ENCODE measurements at regions not wholly inside any gene's neighbourhood (a gene's known extent, or its start where the extent isn't known, plus 50 kb on each side); places are given as distances from the start of the nearest gene placed in this dataset.

GRCh38 chr2:66305718-66306117 is 129.2 kb upstream of the MEIS1 start:
- Histone ChIP-seq H4K20me1 (ENCODE audit: control insufficient read depth, insufficient read depth, low read length, poor library complexity, severe bottlenecking) (no peaks in the 10 kb centered on the region), H3K9me3 (ENCODE audit: control extremely low read depth in 1 of 3, control insufficient read depth in 2 of 3, insufficient read depth in 1 of 3, low read length in 2 of 3) (no peaks in the 10 kb centered on the region), H2AFZ (ENCODE audit: insufficient read depth, low read depth, low read length, poor library complexity, severe bottlenecking) (no peak overlapping the region), H3K27me3 (replicated peaks in 1 of 4; ENCODE audit: control extremely low read depth in 1 of 4, control insufficient read depth in 3 of 4, insufficient read depth in 4 of 4, low read length in 3 of 4) (no peaks in the 10 kb centered on the region), H3K9ac (ENCODE audit: low read length) (no peak overlapping the region), H3K79me2 (ENCODE audit: control insufficient read depth, insufficient read depth, low read length) (no peaks in the 10 kb centered on the region), H3K4me2 (replicated peaks; ENCODE audit: low read depth, low read length, poor library complexity, severe bottlenecking) (no peak overlapping the region), H3K4me1 (ENCODE audit: control insufficient read depth in 2 of 2, insufficient read depth in 2 of 2, low read length in 2 of 2) (no peaks in the 10 kb centered on the region), H3K4me3 (ENCODE audit: control extremely low read depth in 1 of 5, extremely low read depth in 1 of 5, insufficient read depth in 1 of 5, low read depth in 2 of 5, low read length in 4 of 5) (no peak overlapping the region), H3K36me3 (replicated peaks in 1 of 2; ENCODE audit: control extremely low read depth in 1 of 2, control insufficient read depth in 1 of 2, extremely low read depth in 1 of 2, insufficient read depth in 2 of 2, low read length in 1 of 2) (no peaks in the 10 kb centered on the region), H3K27ac (ENCODE audit: low read length in 2 of 2) (no peak overlapping the region)
- H3K9me3 Mint-ChIP-seq (ENCODE audit: insufficient read depth) = no peaks in the 10 kb centered on the region
- TF ChIP-seq EZH2 (IDR thresholded peaks at IDR 0.05; ENCODE audit: borderline replicate concordance, insufficient read depth, low read depth, low read length, poor library complexity, severe bottlenecking) (no peak), CTCF (IDR thresholded peaks at IDR 0.05) (no peak)
- no peaks in the 10 kb centered on the region for H3K27me3 Mint-ChIP-seq
- no peak for DNase-seq
- H3K4me3 Mint-ChIP-seq = no peak overlapping the region
- 98% methylated on average over 10 of the region's 12 CpGs for WGBS (ENCODE audit: insufficient coverage)
- CTCF ChIA-PET = no interaction called here
- POLR2A ChIA-PET = no interaction called here
- intact Hi-C loops (cut with micrococcal nuclease) = no loop called here
- no peaks in the 10 kb centered on the region for H3K4me1 Mint-ChIP-seq
- no peak for ATAC-seq (ENCODE audit: low read depth)
- no peak overlapping the region for H3K27ac Mint-ChIP-seq

- Histone ChIP-seq H4K20me1 (ENCODE audit: control insufficient read depth, insufficient read depth, low read length, poor library complexity, severe bottlenecking) (no peaks in the 10 kb centered on the region), H3K9ac (ENCODE audit: low read length) (no peak overlapping the region), H2AFZ (ENCODE audit: insufficient read depth, low read depth, low read length, poor library complexity, severe bottlenecking) (no peak overlapping the region), H3K36me3 (replicated peaks in 1 of 2; ENCODE audit: control extremely low read depth in 1 of 2, control insufficient read depth in 1 of 2, extremely low read depth in 1 of 2, insufficient read depth in 2 of 2, low read length in 1 of 2) (no peaks in the 10 kb centered on the region), H3K4me1 (ENCODE audit: control insufficient read depth in 2 of 2, insufficient read depth in 2 of 2, low read length in 2 of 2) (no peaks in the 10 kb centered on the region), H3K4me2 (replicated peaks; ENCODE audit: low read depth, low read length, poor library complexity, severe bottlenecking) (no peak overlapping the region), H3K9me3 (ENCODE audit: control extremely low read depth in 1 of 3, control insufficient read depth in 2 of 3, insufficient read depth in 1 of 3, low read length in 2 of 3) (peaks cover 0 to 3% (median 0%) of the 10 kb centered on the region in 3 donors), H3K27me3 (replicated peaks in 1 of 4; ENCODE audit: control extremely low read depth in 1 of 4, control insufficient read depth in 3 of 4, insufficient read depth in 4 of 4, low read length in 3 of 4) (peaks cover 0 to 3% (median 0%) of the 10 kb centered on the region in 4 experiments), H3K4me3 (ENCODE audit: control extremely low read depth in 1 of 5, extremely low read depth in 1 of 5, insufficient read depth in 1 of 5, low read depth in 2 of 5, low read length in 4 of 5) (no peak overlapping the region), H3K27ac (ENCODE audit: low read length in 2 of 2) (no peak overlapping the region), H3K79me2 (ENCODE audit: control insufficient read depth, insufficient read depth, low read length) (no peaks in the 10 kb centered on the region)
- no peak overlapping the region for H3K27ac Mint-ChIP-seq
- ATAC-seq (ENCODE audit: low read depth) = no peak
- H3K4me3 Mint-ChIP-seq = no peak overlapping the region
- ChIA-PET CTCF (no interaction called here), POLR2A (no interaction called here)
- intact Hi-C loops (cut with micrococcal nuclease) = no loop called here
- no peaks in the 10 kb centered on the region for H3K27me3 Mint-ChIP-seq
- DNase-seq = no peak
- H3K9me3 Mint-ChIP-seq (ENCODE audit: insufficient read depth) = no peaks in the 10 kb centered on the region
- WGBS (ENCODE audit: insufficient coverage) = 90% methylated on average over 4 of the region's 4 CpGs
- H3K4me1 Mint-ChIP-seq = no peaks in the 10 kb centered on the region
- no peak for TF ChIP-seq CTCF (IDR thresholded peaks at IDR 0.05)
- no peak for TF ChIP-seq EZH2 (IDR thresholded peaks at IDR 0.05; ENCODE audit: borderline replicate concordance, insufficient read depth, low read depth, low read length, poor library complexity, severe bottlenecking)
These were observed 131.5 kb upstream of the MEIS1 start for GRCh38 chr2:66303471-66303870.

Data from B cell (primary cell).